ENCODE measurements at regions not wholly inside any gene's neighbourhood (a gene's known extent, or its start where the extent isn't known, plus 50 kb on each side); places are given as distances from the start of the nearest gene placed in this dataset.

GRCh38 chr7:85619236-85619635 lies 432.4 kb upstream of the SEMA3D start:
- H3K4me1 ChIP-seq (ENCODE audit: low read depth, poor library complexity, severe bottlenecking): no peaks in the 10 kb centered on the region
- H3K27ac ChIP-seq: no peak overlapping the region
- no peaks in the 10 kb centered on the region for H3K27me3 ChIP-seq (ENCODE audit: insufficient read depth, low read depth)
- TF ChIP-seq CTCF (conservative IDR thresholded peaks at IDR 0.05; ENCODE audit: low read depth, low read length): no peak
- H3K4me2 ChIP-seq: no peak overlapping the region
- no peaks in the 10 kb centered on the region for H3K79me2 ChIP-seq (ENCODE audit: insufficient read depth, low read depth)
- no peak overlapping the region for H3K9ac ChIP-seq
- H3K36me3 ChIP-seq (ENCODE audit: insufficient read depth): no peaks in the 10 kb centered on the region
- no peak overlapping the region for H2AFZ ChIP-seq (ENCODE audit: low read depth)
- no peaks in the 10 kb centered on the region for H4K20me1 ChIP-seq (ENCODE audit: insufficient read depth)
- no peak overlapping the region for H3K4me3 ChIP-seq (IDR thresholded peaks at IDR 0.05; ENCODE audit: insufficient read depth, low read depth, low read length)

GRCh38 chr7:85614684-85615083 lies 427.8 kb upstream of the SEMA3D start:
- no peak overlapping the region for H3K4me3 ChIP-seq (IDR thresholded peaks at IDR 0.05; ENCODE audit: insufficient read depth, low read depth, low read length)
- H3K9ac ChIP-seq: no peak overlapping the region
- no peak overlapping the region for H3K27ac ChIP-seq
- no peaks in the 10 kb centered on the region for H3K27me3 ChIP-seq (ENCODE audit: insufficient read depth, low read depth)
- H3K79me2 ChIP-seq (ENCODE audit: insufficient read depth, low read depth): no peaks in the 10 kb centered on the region
- H3K36me3 ChIP-seq (ENCODE audit: insufficient read depth): no peaks in the 10 kb centered on the region
- no peak for TF ChIP-seq CTCF (conservative IDR thresholded peaks at IDR 0.05; ENCODE audit: low read depth, low read length)
- no peak overlapping the region for H2AFZ ChIP-seq (ENCODE audit: low read depth)
- H3K4me2 ChIP-seq: no peak overlapping the region
- H3K4me1 ChIP-seq (ENCODE audit: low read depth, poor library complexity, severe bottlenecking): no peaks in the 10 kb centered on the region
- no peaks in the 10 kb centered on the region for H4K20me1 ChIP-seq (ENCODE audit: insufficient read depth)

- no peaks in the 10 kb centered on the region for H3K4me1 ChIP-seq (ENCODE audit: low read depth, poor library complexity, severe bottlenecking)
- no peak overlapping the region for H2AFZ ChIP-seq (ENCODE audit: low read depth)
- no peaks in the 10 kb centered on the region for H3K79me2 ChIP-seq (ENCODE audit: insufficient read depth, low read depth)
- no peak overlapping the region for H3K9ac ChIP-seq
- H3K27ac ChIP-seq: no peak overlapping the region
- no peak overlapping the region for H3K4me3 ChIP-seq (IDR thresholded peaks at IDR 0.05; ENCODE audit: insufficient read depth, low read depth, low read length)
- TF ChIP-seq CTCF (conservative IDR thresholded peaks at IDR 0.05; ENCODE audit: low read depth, low read length): no peak
- no peaks in the 10 kb centered on the region for H3K27me3 ChIP-seq (ENCODE audit: insufficient read depth, low read depth)
- H3K4me2 ChIP-seq: no peak overlapping the region
- H4K20me1 ChIP-seq (ENCODE audit: insufficient read depth): no peaks in the 10 kb centered on the region
- no peaks in the 10 kb centered on the region for H3K36me3 ChIP-seq (ENCODE audit: insufficient read depth)
Measured at GRCh38 chr7:85612514-85612913, 425.7 kb upstream of the SEMA3D start.

- Histone ChIP-seq H3K27ac (no peak overlapping the region), H2AFZ (ENCODE audit: low read depth) (no peak overlapping the region), H3K4me3 (IDR thresholded peaks at IDR 0.05; ENCODE audit: insufficient read depth, low read depth, low read length) (no peak overlapping the region), H3K36me3 (ENCODE audit: insufficient read depth) (no peaks in the 10 kb centered on the region), H3K4me2 (no peak overlapping the region), H3K9ac (no peak overlapping the region), H4K20me1 (ENCODE audit: insufficient read depth) (no peaks in the 10 kb centered on the region), H3K27me3 (ENCODE audit: insufficient read depth, low read depth) (no peaks in the 10 kb centered on the region), H3K79me2 (ENCODE audit: insufficient read depth, low read depth) (no peaks in the 10 kb centered on the region), H3K4me1 (ENCODE audit: low read depth, poor library complexity, severe bottlenecking) (no peaks in the 10 kb centered on the region)
- TF ChIP-seq CTCF (conservative IDR thresholded peaks at IDR 0.05; ENCODE audit: low read depth, low read length): no peak
Measured at GRCh38 chr7:85608804-85609203, 421.9 kb upstream of the SEMA3D start.

GRCh38 chr7:85602196-85602595 lies 415.3 kb upstream of the SEMA3D start:
- Histone ChIP-seq H3K4me1 (ENCODE audit: low read depth, poor library complexity, severe bottlenecking) (no peaks in the 10 kb centered on the region), H3K9ac (no peak overlapping the region), H2AFZ (ENCODE audit: low read depth) (no peak overlapping the region), H3K4me3 (IDR thresholded peaks at IDR 0.05; ENCODE audit: insufficient read depth, low read depth, low read length) (no peak overlapping the region), H3K27ac (no peak overlapping the region), H3K79me2 (ENCODE audit: insufficient read depth, low read depth) (no peaks in the 10 kb centered on the region), H4K20me1 (ENCODE audit: insufficient read depth) (no peaks in the 10 kb centered on the region), H3K4me2 (no peak overlapping the region), H3K27me3 (ENCODE audit: insufficient read depth, low read depth) (no peaks in the 10 kb centered on the region), H3K36me3 (ENCODE audit: insufficient read depth) (no peaks in the 10 kb centered on the region)
- no peak for TF ChIP-seq CTCF (conservative IDR thresholded peaks at IDR 0.05; ENCODE audit: low read depth, low read length)
